ENCODE measurements at regions not wholly inside any gene's neighbourhood (a gene's known extent, or its start where the extent isn't known, plus 50 kb on each side); places are given as distances from the start of the nearest gene placed in this dataset.
"Not testable (repeated sequence)": the region's sequence is repeated elsewhere in the genome, so short reads cannot be mapped to it uniquely, and the experiment has no call there.

- DNase-seq = no peak
Observed at GRCh38 chr12:19999805-20000138, 368.6 kb upstream of the PDE3A start.

DNA sequence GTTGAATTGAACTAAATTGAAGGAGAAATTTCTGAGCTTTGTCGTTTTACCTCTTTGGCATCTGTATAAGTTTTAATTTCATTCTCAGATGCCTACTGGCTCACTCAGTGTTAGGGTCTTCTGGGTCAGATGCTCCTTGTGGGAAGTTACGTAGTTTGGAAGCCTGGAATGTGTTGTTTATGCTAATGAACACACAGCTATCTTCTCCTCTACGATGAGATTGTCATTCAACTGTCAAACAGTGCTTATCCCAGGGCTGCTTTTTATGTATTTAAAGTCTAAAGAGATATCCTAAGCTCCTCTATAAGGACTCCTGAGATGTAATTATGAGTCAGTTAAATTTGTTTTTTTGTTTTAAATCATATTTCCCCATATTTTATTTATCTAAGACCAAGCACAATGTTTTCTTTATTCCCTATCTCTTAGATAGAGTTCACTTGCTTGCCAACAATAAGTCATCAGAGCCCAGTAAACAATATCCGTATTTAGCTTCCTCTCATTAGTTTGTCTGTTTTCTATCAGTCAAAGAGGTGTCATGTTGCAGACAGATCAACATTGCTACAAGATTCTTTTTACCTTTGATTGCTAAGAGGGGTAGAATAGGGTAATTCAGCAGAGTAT, 368.0 kb upstream of the PDE3A start:
- no peak for DNase-seq

DNA sequence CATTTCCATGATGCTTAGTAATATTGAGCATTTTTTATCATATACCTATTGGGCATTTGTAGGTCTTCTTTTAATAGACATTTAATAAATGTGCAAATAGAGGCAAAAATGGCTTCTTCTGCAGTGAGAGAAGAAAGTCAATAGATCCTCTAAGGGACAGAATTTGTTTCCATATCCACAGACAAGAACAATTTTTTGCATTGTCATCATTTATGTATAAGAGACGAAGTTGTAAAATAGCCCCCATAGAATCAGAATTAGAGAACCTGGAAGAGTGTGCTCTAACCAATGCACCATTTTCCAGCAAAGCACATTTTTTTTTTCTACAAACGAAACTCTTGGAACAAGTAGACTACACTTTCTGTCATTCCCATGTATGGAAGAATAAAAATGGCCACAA, 365.1 kb upstream of the PDE3A start:
- no peak for DNase-seq

DNA sequence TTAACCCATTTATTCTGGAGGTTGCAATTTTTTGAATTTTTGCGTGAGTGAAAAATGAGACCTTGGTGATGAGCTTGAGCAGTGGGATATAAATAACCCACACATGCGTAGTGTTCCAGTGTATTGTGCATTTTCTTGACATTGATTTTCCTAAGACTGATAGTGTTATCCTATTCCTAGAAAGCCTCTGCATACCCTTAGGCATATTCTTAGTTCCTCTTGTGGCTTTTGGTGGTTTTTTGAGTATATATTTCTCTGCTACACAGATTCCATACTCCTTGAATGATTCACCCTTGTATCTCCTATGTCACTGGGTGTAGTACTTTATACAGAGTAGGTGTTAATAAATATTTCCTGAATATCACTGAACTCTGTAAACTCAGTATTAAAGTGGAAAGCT, 363.4 kb upstream of the PDE3A start:
- peak; percentile 63 for DNase-seq

- DNase-seq = peak; percentile 78
Observed at GRCh38 chr12:20006871-20007730, 361.2 kb upstream of the PDE3A start.

DNA sequence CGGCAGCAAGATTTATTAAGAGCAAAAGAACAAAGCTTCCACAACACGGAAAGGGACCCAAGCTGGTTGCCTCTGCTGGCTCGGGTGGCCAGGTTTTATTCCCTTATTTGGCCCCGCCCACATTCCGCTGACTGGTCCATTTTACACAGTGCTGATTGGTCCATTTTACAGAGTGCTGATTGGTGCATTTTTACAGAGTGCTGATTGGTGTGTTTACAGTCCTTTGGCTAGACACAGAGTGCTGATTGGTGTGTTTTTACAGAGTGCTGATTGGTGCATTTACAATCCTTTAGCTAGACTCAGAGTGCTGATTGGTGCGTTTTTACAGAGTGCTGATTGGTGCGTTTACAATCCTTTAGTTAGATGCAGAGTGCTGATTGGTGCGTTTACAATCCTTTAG, 358.4 kb upstream of the PDE3A start:
- DNase-seq = not testable (repeated sequence)

- no peak for DNase-seq
Observed at GRCh38 chr12:20011200-20011599, 357.1 kb upstream of the PDE3A start.

- no peak for DNase-seq
Observed at GRCh38 chr12:20017802-20018201, 350.5 kb upstream of the PDE3A start.

DNA sequence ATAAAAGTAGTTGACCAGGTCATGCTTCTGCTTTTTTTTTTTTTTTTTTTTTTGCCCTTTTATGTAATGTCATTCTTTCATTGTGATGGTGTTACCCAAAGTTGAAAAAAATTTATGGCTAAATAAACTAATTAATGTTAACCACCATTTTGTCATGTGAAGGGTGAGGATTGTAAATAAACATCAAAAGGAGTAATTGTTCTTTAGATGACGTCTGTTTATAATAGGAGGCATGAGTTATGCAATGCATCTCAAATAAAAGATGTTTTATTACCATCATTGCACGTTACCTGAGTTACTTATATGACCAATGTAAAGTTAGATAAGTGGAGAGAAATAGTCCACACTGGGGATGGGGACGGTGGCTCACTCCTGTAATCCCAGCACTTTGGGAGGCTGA, 349.9 kb upstream of the PDE3A start:
- no peak for DNase-seq

- DNase-seq = peak; percentile 37
Observed at GRCh38 chr12:20024194-20024593, 344.1 kb upstream of the PDE3A start.

DNA sequence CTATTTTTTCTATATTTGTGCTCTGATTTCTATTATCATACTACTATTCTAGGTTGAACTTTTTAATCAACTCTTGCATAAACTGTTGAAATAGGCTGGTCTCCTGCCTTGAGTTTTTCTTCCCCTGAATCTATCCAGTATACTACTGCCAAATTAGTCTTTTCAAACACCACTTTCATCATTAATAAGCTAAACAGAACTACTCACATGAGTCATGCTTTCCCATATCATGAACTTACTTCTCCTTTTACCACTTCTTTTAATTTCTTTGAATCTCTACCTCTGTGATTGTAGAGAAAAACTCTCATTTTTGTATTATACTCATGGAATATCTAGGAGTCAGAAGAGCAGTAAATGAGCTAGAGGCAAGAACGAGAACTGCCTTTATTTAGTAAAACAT, 340.3 kb upstream of the PDE3A start:
- DNase-seq = no peak

DNA sequence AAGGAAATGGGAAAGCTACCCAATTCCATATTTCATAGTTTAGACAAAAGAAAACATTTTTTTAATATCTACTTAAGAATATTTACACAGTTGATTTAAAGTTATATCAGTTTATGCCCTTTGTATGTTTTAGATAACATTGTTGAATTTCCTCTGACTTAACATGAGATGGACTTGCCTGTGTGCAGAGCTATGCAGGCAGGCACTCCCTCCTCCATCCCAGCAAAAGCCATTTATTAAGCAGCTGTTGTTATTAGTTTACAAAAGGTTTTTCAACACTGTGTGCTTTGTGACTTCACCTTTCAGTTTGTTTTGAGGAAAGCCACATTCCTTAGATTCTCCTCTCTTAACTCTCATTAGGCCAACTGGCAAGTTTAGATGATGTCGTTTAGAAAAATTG, 337.5 kb upstream of the PDE3A start:
- DNase-seq = no peak

DNA sequence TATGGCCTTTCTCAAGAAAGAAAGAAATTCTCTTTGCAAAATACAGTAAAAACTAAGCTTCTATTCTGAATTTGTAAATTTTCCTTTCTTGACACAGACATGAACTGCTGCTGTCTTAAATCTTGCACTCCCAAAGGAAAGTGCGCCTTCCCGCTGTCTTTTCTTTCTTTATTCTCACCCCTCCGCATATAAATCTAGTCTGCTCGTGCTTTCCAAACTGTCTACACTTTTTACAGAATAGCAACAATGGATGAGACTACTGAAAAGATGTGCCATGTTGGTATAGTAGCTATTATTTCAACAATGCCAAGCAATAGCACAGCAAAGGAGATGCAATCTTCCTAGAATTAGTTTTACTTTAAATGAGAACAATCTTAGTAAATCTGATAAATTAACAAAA, 328.8 kb upstream of the PDE3A start:
- no peak for DNase-seq

DNA sequence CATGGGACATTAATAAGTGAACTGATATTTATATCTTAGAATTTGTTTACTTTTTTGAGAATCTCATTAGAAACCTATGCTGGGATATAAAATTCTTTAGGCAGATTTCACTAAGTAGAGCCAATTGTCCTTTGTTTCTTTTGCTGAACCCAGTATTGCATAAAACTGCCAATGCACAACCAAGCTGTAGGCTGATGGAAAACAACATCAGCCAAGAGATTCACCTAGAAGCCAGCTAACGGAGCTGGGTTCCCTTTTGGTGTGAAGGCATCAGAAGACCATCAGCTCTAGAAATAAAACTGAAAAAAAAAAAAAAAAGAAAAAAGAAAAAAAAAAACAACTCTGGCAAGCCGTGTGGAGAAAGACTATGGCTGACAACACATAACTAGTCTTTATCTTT, 328.2 kb upstream of the PDE3A start:
- no peak for DNase-seq

DNA sequence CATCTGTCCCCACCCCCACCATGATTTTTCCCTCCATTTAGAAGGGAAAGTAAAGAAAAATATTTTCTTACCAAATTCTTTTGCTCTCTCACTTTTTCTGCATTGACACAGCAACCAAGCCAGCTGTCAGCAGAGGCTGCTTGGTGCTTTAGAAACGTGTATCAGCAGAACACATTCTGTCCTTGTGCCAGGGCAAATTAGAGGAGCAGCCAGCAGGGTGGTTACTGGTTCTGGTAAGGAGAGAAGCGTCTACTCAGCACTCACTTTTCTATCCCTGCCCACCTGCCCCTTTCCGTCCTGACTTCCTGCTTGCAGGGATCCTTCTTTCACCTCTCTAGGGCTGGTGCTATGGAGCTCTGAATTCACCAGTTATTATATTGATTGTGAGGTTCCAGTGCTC, 327.5 kb upstream of the PDE3A start:
- no peak for DNase-seq

DNA sequence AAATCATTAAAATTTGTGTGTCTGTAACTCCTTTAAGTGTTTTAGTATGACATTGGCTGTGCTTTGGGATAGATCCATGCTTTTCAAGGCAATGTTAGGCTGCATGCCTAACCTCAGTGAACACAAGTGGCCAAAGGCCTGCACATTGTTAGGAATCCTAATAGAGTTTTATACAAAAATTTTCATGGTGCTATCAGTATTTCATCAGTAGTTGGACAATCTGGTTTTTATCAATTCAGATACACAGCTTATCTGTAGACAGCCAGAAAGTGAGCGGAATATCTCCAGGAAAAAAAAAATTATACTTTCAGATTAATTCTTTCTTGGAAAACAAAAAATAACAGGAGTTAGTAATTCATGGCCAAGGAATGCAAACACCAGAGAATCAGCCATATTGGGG, 324.0 kb upstream of the PDE3A start:
- no peak for DNase-seq

DNA sequence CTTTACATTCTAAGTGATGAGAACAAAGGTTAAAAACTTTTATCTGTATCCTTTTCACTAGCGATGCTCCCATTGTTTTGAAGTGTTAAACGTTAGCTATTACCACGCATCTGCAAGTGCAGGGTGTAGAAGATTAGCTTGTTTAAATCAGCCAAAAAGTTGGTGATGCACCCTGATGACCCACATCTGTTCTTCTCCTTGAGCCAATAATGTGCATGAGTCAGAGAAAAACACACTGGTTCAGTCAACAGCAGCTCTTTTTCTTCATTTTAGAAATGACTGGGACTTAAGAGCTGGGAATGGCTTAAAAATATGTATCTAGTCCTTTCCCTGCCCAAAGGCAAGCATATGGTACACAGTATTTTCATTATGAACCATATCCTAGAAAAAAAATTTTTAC, 323.5 kb upstream of the PDE3A start:
- DNase-seq = peak; percentile 56

GRCh38 chr12:20047901-20048300, 320.4 kb upstream of the PDE3A start:
- DNase-seq = no peak

GRCh38 chr12:20050221-20050620, 318.1 kb upstream of the PDE3A start:
- peak; percentile 64 for DNase-seq

DNA sequence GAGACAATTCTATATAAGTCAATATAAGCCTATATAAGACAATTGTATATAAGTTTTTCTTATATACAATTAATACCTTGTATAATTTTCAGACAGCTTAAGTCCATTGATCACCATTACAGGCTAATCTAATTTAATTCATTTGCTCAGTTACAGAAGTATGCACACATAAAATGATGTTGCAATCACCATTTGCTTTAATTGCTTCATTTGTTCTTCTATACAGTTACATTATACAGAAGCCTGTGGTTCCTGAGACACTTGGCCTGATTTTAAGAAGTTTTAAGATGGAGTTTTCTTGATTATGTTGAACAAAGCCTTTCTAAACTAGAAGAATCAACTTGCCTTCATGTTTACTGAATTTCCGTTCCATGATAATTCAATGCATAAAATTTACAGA, 314.6 kb upstream of the PDE3A start:
- DNase-seq = no peak

GRCh38 chr12:20055856-20056255, 312.5 kb upstream of the PDE3A start:
- DNase-seq = no peak

DNA sequence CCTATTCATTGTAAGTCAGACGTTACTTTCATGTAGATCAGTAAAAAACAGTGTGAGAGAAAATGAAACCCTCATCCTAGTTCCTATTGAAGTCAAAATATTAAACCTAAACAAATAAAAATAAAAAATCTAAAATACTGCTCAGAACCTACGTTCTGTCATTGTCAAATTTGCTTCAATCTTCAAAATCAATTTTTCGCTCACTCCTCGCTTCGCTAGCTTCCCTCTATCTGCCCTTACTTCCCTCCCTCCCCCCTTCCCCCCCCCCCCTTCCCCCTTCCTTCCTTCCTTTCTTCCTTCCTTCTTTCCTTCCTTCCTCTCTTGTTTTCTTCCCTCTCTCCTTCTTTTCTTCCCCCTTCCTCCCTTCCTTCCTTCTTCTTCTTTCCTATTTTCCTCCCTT, 310.9 kb upstream of the PDE3A start:
- no peak for DNase-seq

DNA sequence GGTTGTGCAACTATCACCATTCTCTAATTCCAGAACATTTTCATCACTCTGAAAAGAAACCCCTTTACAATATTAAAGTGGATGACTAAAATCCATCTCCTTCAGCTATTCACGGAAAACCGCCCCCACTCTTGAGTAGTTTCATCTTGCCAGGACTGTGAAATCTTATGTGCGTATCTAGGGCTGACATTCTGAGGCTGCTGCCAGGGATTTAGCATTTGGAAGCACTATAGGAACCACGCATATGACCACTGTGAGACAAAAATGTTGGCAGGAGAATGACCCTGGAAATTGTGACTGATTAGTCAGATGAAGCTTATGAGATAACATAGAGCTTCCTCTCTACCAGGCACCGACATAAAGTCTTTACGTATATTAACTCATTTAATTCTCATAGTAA, 305.2 kb upstream of the PDE3A start:
- peak; percentile 76 for DNase-seq

- DNase-seq = no peak
Observed at GRCh38 chr12:20077618-20078017, 290.7 kb upstream of the PDE3A start.

DNA sequence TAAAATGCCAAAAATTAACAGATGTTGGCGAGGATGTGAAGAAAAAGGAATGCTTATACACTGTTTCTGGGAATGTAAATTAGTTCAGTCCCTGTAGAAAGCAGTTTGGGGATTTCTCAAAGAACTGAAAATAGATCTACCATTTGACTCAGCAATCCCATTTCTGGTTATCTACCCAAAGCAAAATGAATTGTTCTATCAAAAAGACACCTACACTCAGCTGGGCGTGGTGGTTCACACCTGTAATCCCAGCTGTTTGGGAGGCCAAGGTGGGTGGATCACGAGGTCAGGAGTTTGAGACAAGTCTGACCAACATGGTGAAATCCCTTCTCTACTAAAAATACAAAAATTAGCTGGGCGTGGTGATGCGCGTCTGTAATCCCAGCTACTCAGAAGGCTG, 279.3 kb upstream of the PDE3A start:
- DNase-seq = no peak
